Upper lobe of left lung (tissue), 6 donors: ENCODE measurements at regions not wholly inside any gene's neighbourhood (a gene's known extent, or its start where the extent isn't known, plus 50 kb on each side); places are given as distances from the start of the nearest gene placed in this dataset.
A peak's percentile ranks its signal among the peaks of the same experiment; 100 is the strongest.

ENCODE experiments used
- ATAC-seq, 2 donors: fragments of 200-7000 bp; cut with Tn5 transposase; one replicate each; pipeline ENCODE4 v1.9.1; 2022; ENCODE audit warnings: mild to moderate bottlenecking in 2 of 2, moderate library complexity in 2 of 2; ENCODE audit not compliant: low FRiP score in 2 of 2
- DNase-seq, 2 donors: peaks; one replicate each; pipeline ENCODE4 v3.0.0-alpha.2; 2019 to 2020
- H3K27ac ChIP-seq, 4 donors: fragments of 200-600 bp; sonication (generic); one replicate each; pipeline ENCODE4 v1.5.1; 2016 to 2019
- H3K27me3 ChIP-seq, 4 donors: fragments of 200-600 bp; sonication (generic); one replicate each; pipeline ENCODE4 v1.5.1; 2017 to 2019
- H3K36me3 ChIP-seq, 4 donors: fragments of 200-600 bp; sonication (generic); one replicate each; pipeline ENCODE4 v1.5.1; 2016 to 2019
- H3K4me1 ChIP-seq, 4 donors: fragments of 200-600 bp; sonication (generic); one replicate each; pipeline ENCODE4 v1.5.1; 2018 to 2019
- H3K4me3 ChIP-seq, 4 donors: fragments of 200-600 bp; sonication (generic); one replicate each; pipeline ENCODE4 v1.5.1; 2017 to 2019; ENCODE audit warnings: mild to moderate bottlenecking in 2 of 4, moderate library complexity in 1 of 4
- H3K9me3 ChIP-seq, 4 donors: fragments of 200-600 bp; sonication (generic); one replicate each; pipeline ENCODE4 v1.5.1; 2018 to 2019
- CTCF ChIP-seq, 6 experiments: fragments of 450-650 bp in 4 of 6; fragments of 200-600 bp in 2 of 6; sonication (generic) in 2 of 6; IDR thresholded peaks; one replicate each; pipeline ENCODE4 v1.5.1; 2016 to 2019; ENCODE audit warnings: antibody characterized with exemption in 6 of 6
- EP300 ChIP-seq, 4 donors: sonication (generic); formaldehyde crosslinking; IDR thresholded peaks; one replicate each; pipeline ENCODE4 v1.5.1; 2017; ENCODE audit warnings: antibody characterized with exemption in 4 of 4, control low read depth in 2 of 4
- POLR2A ChIP-seq, 4 donors: fragments of 450-650 bp; IDR thresholded peaks; one replicate each; pipeline ENCODE4 v1.5.1; 2016 to 2017; ENCODE audit warnings: antibody characterized with exemption in 4 of 4, mild to moderate bottlenecking in 2 of 4
- POLR2AphosphoS5 ChIP-seq, 2 donors: sonication (generic); formaldehyde crosslinking; IDR thresholded peaks; one replicate each; pipeline ENCODE4 v1.5.1; 2017; ENCODE audit warnings: antibody characterized with exemption in 2 of 2
- WGBS, 2 donors: methylation state at CpG; one replicate each; pipeline ENCODE4 v1.1.5; 2017 to 2018; 5-methylcytosine and 5-hydroxymethylcytosine counted together
- donor health status: DM: no; HTN: no; CAD: no; lungs with moderate emphysema.
- donor health status: DM: no; HTN: yes; CAD: no; lungs with severe emphysema.

- Histone ChIP-seq H3K4me1 (no peaks in the 10 kb centered on the region), H3K4me3 (no peak overlapping the region), H3K27ac (no peak overlapping the region), H3K9me3 (no peaks in the 10 kb centered on the region), H3K36me3 (no peaks in the 10 kb centered on the region), H3K27me3 (no peaks in the 10 kb centered on the region)
- TF ChIP-seq CTCF (IDR thresholded peaks at IDR 0.05) (no peak), EP300 (IDR thresholded peaks at IDR 0.05) (no peak), POLR2AphosphoS5 (IDR thresholded peaks at IDR 0.05) (no peak), POLR2A (IDR thresholded peaks at IDR 0.05) (no peak)
- 81 to 94% methylated on average over 1 of the region's 1 CpG for WGBS, 2 donors
- DNase-seq (no peak), ATAC-seq (no peak)
These were observed 380.8 kb upstream of the MEIS2 start for GRCh38 chr15:37481126-37481525.

GRCh38 chr15:37483779-37484178, 383.4 kb upstream of the MEIS2 start:
- TF ChIP-seq CTCF (IDR thresholded peaks at IDR 0.05) = no peak
- no peak for TF ChIP-seq POLR2AphosphoS5 (IDR thresholded peaks at IDR 0.05)
- no peak for TF ChIP-seq EP300 (IDR thresholded peaks at IDR 0.05)
- TF ChIP-seq POLR2A (IDR thresholded peaks at IDR 0.05) = no peak
- DNase-seq = no peak
- H3K36me3 ChIP-seq = no peaks in the 10 kb centered on the region
- ATAC-seq = no peak
- H3K4me1 ChIP-seq = no peaks in the 10 kb centered on the region
- H3K9me3 ChIP-seq = no peaks in the 10 kb centered on the region
- H3K4me3 ChIP-seq = no peak overlapping the region
- no peak overlapping the region for H3K27ac ChIP-seq
- H3K27me3 ChIP-seq = no peaks in the 10 kb centered on the region
- 83 to 94% methylated on average over 6 of the region's 6 CpGs for WGBS, 2 donors

- Histone ChIP-seq H3K27me3 (no peaks in the 10 kb centered on the region), H3K4me1 (no peaks in the 10 kb centered on the region), H3K27ac (no peak overlapping the region), H3K4me3 (no peak overlapping the region), H3K36me3 (no peaks in the 10 kb centered on the region), H3K9me3 (no peaks in the 10 kb centered on the region)
- ATAC-seq (no peak), DNase-seq (no peak)
- 78 to 85% methylated on average over 4 of the region's 4 CpGs for WGBS, 2 donors
- no peak for TF ChIP-seq EP300 (IDR thresholded peaks at IDR 0.05)
- TF ChIP-seq POLR2A (IDR thresholded peaks at IDR 0.05) = no peak
- TF ChIP-seq POLR2AphosphoS5 (IDR thresholded peaks at IDR 0.05) = no peak
- no peak for TF ChIP-seq CTCF (IDR thresholded peaks at IDR 0.05)
These were observed 384.7 kb upstream of the MEIS2 start for GRCh38 chr15:37485056-37485455.

DNA sequence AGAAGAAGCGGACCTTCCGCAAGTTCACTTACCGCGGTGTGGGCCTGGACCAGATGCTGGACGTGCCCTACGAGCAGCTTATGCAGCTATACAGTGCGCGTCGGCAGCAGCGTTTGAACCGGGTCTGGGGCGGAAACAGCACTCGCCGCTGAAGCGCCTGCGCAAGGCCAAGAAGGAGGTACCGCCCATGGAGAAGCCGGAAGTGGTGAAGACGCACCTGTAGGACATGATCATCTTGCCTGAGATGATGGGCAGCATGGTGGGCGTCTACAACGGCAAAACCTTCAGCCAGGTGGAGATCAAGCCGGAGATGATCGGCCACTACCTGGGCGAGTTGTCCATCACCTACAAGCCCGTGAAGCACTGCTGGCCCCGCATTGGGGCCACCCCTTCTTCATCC, 390.4 kb upstream of the MEIS2 start:
- Histone ChIP-seq H3K36me3 (no peaks in the 10 kb centered on the region), H3K4me3 (no peak overlapping the region), H3K4me1 (no peaks in the 10 kb centered on the region), H3K9me3 (no peaks in the 10 kb centered on the region), H3K27ac (no peak overlapping the region), H3K27me3 (no peaks in the 10 kb centered on the region)
- ATAC-seq = peak in 1 of 2 donors; percentile 49
- TF ChIP-seq CTCF (IDR thresholded peaks at IDR 0.05) = no peak
- no peak for TF ChIP-seq POLR2A (IDR thresholded peaks at IDR 0.05)
- TF ChIP-seq POLR2AphosphoS5 (IDR thresholded peaks at IDR 0.05) = no peak
- TF ChIP-seq EP300 (IDR thresholded peaks at IDR 0.05) = no peak
- peak in 1 of 2 donors; percentile 47 for DNase-seq
- WGBS, 2 donors = 95 to 96% methylated on average over 25 to 26 of the region's 26 CpGs

GRCh38 chr15:37516621-37517020, 416.3 kb upstream of the MEIS2 start:
- Histone ChIP-seq H3K27ac (no peak overlapping the region), H3K4me1 (no peaks in the 10 kb centered on the region), H3K9me3 (no peaks in the 10 kb centered on the region), H3K36me3 (no peaks in the 10 kb centered on the region), H3K4me3 (no peak overlapping the region), H3K27me3 (no peaks in the 10 kb centered on the region)
- 54 to 59% methylated on average over 3 of the region's 3 CpGs for WGBS, 2 donors
- no peak for TF ChIP-seq CTCF (IDR thresholded peaks at IDR 0.05)
- TF ChIP-seq POLR2AphosphoS5 (IDR thresholded peaks at IDR 0.05) = no peak
- TF ChIP-seq POLR2A (IDR thresholded peaks at IDR 0.05) = no peak
- no peak for TF ChIP-seq EP300 (IDR thresholded peaks at IDR 0.05)
- ATAC-seq (no peak), DNase-seq (no peak)
